Lower leg skin (tissue), 3 donors: ENCODE measurements at regions not wholly inside any gene's neighbourhood (a gene's known extent, or its start where the extent isn't known, plus 50 kb on each side); places are given as distances from the start of the nearest gene placed in this dataset.

Experiments used
- CTCF ChIP-seq, 3 donors: fragments of 450-650 bp; IDR thresholded peaks; one replicate each; pipeline ENCODE4 v1.5.1; 2016; ENCODE audit warnings: antibody characterized with exemption in 3 of 3, mild to moderate bottlenecking in 3 of 3, moderate library complexity in 2 of 3
- POLR2A ChIP-seq, 2 donors: fragments of 450-650 bp; IDR thresholded peaks; one replicate each; pipeline ENCODE4 v1.6.1; 2016 to 2017; ENCODE audit warnings: antibody characterized with exemption in 2 of 2, mild to moderate bottlenecking in 1 of 2, moderate library complexity in 1 of 2

- TF ChIP-seq CTCF (IDR thresholded peaks at IDR 0.05) (no peak), POLR2A (IDR thresholded peaks at IDR 0.05) (no peak)
These were observed 293.9 kb upstream of the AMIGO2 start for GRCh38 chr12:47373554-47374150.
